ENCODE measurements at regions not wholly inside any gene's neighbourhood (a gene's known extent, or its start where the extent isn't known, plus 50 kb on each side); places are given as distances from the start of the nearest gene placed in this dataset.

DNA sequence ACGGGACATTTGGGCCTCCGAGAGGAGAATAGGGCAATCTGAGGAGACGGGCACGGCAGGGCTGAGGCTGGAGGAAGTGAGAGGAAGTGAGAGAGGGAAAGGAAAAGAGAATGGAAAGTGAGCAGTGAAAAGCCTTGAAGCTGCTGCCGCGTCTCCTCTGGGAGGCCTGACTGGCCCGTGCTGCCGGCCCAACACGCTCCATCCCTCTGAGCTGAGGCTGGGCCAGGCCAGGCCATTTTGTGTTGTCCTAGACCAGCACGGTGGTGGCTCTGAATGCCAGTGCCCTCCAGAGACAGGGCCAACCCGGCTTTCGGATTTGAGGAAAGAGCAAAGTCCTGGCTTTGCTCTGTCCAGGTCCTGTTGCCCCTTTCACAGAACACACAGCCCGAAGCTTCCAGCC lies 361.1 kb upstream of the SHH start:
- DNase-seq (ENCODE audit: low read depth) = no peak
- no peak overlapping the region for H3K4me3 ChIP-seq (ENCODE audit: low read depth, low read length)
- TF ChIP-seq, protein P1, sequence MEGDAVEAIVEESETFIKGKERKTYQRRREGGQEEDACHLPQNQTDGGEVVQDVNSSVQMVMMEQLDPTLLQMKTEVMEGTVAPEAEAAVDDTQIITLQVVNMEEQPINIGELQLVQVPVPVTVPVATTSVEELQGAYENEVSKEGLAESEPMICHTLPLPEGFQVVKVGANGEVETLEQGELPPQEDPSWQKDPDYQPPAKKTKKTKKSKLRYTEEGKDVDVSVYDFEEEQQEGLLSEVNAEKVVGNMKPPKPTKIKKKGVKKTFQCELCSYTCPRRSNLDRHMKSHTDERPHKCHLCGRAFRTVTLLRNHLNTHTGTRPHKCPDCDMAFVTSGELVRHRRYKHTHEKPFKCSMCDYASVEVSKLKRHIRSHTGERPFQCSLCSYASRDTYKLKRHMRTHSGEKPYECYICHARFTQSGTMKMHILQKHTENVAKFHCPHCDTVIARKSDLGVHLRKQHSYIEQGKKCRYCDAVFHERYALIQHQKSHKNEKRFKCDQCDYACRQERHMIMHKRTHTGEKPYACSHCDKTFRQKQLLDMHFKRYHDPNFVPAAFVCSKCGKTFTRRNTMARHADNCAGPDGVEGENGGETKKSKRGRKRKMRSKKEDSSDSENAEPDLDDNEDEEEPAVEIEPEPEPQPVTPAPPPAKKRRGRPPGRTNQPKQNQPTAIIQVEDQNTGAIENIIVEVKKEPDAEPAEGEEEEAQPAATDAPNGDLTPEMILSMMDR (IDR thresholded peaks at IDR 0.05; ENCODE audit: insufficient read depth, low read depth, low read length) = no peak

DNA sequence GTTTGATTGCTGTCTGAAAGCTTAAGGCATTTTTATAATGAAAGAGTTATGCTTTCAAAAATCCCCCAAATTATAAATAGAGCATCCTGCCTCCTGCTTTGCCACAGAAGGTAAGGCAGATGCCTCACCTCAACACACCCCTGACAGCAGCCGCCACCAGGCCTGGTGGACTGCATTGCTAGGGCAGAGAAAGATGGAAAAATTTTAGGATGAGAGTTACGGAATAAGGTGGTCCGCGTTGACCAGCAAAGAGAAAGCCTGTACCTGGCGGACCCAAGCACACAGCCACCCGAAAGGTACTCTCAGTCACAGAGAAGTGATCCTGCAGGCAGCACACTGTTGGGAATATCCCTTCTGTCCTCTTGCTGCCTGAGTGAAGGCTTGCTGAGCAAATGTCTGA lies 360.4 kb upstream of the SHH start:
- TF ChIP-seq, protein P1 (IDR thresholded peaks at IDR 0.05; ENCODE audit: insufficient read depth, low read depth, low read length) = no peak
- no peak overlapping the region for H3K4me3 ChIP-seq (ENCODE audit: low read depth, low read length)
- DNase-seq (ENCODE audit: low read depth) = no peak

DNA sequence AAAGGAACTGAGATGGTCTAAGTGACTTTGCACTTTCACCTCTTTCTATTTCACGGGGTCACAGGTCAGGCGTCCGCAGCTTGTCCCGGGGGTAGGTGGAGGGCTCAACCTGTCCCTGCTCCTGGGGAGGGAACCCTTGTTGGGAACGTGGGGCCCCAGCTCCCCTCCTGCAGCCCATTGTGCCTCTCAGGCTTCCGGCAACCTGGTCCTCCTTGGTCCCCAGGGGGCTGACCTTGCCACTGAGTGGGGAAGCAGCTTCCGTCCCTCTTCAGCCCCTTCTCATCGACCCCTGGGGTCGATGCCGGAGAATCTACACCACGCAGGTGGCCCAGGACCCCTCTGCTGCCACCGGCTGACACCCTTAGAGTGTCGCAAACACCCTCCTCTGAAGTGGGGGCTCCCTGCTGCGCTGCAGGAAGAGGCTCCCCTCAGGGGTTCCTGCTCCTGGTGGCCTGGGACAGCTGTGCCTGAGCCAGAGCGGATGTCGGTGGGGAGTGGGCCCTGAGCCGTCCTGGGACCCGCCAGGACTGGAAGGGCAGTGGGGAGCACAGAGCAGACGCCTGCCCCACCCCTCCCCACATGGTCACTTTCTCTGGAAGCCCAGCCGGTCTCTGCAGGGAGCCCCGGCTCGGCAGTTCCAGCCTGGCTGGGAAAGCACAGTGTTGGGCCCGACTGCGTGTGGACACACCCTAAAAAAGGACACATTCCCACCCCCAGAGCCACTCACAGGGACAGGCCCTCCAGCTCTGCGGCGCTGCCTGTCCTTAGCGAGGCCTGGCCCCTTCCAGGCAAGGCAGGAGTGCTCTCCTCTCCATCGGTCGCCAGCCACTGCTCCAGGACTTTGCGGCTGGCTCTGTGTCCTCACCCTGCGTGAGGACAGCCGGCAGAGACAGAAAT lies 357.5 kb upstream of the SHH start:
- no peak for DNase-seq (ENCODE audit: low read depth)
- TF ChIP-seq, protein P1 (IDR thresholded peaks at IDR 0.05; ENCODE audit: insufficient read depth, low read depth, low read length) = no peak
- H3K4me3 ChIP-seq (ENCODE audit: low read depth, low read length) = no peak overlapping the region

DNA sequence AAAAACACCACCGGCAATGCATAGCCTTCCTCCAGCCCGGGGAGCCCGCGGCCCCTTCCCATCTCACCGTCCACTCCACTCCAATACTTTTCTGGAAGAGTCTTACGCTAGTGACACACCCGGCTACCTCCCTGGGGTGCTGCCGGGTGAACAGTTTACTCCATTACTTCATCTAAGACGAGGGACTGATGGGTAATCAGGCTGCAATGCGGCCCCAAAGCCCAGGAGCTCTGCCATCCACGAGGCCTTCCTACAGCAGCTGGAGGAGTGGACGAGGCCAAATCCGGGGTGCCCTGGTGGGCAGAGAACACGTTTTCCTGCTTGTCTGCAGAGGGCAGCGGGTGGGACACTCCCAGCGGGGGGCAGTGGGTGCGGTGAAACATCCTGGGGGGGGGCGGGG lies 356.2 kb upstream of the SHH start:
- H3K4me3 ChIP-seq (ENCODE audit: low read depth, low read length) = no peak overlapping the region
- no peak for DNase-seq (ENCODE audit: low read depth)
- TF ChIP-seq, protein P1 (IDR thresholded peaks at IDR 0.05; ENCODE audit: insufficient read depth, low read depth, low read length) = no peak

DNA sequence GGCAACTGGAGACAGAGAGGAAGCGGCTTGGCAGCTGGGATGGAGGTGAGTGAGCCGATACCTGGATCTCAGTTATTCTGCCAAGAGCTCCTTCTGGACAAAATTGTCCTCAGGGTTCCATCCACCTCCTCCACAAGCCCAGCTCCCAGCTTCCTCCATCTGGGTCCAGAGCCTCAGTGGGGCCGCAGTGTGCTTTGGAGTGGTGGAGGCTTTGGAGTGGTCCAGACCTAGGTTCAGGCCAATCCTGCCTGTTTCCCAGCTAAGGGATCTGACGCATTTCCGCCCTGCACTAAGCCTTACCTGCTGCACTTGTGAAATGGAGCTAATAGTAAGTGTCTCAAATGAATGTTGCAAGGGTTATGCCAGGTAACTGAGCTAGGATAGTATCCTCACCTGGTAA lies 355.7 kb upstream of the SHH start:
- H3K4me3 ChIP-seq (ENCODE audit: low read depth, low read length) = no peak overlapping the region
- DNase-seq (ENCODE audit: low read depth) = no peak
- TF ChIP-seq, protein P1 (IDR thresholded peaks at IDR 0.05; ENCODE audit: insufficient read depth, low read depth, low read length) = no peak

DNA sequence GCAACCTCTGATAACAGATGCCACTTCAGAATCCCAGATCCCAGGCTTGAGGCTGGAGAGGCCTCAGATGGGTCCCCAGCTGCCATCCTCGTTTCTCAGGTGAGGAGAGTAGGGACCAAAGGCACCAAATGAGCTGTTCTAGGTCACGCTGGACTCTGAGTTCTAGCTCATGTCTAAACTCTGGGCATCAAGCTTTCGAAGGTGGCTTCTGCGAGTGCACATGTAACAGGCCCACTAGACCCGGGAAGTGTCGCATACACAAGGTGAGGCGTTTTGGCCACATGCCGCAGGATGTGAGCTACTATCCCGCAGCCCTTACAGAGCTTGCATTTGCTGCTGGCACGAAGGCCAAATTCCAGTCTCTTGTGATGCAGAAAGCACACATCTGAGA lies 355.1 kb upstream of the SHH start:
- TF ChIP-seq, protein P1 (IDR thresholded peaks at IDR 0.05; ENCODE audit: insufficient read depth, low read depth, low read length) = no peak
- no peak for DNase-seq (ENCODE audit: low read depth)
- H3K4me3 ChIP-seq (ENCODE audit: low read depth, low read length) = no peak overlapping the region
